IgD-negative memory B cell (primary cell): ENCODE measurements at regions not wholly inside any gene's neighbourhood (a gene's known extent, or its start where the extent isn't known, plus 50 kb on each side); places are given as distances from the start of the nearest gene placed in this dataset.
A peak's percentile ranks its signal among the peaks of the same experiment; 100 is the strongest.
"Not testable (repeated sequence)": the region's sequence is repeated elsewhere in the genome, so short reads cannot be mapped to it uniquely, and the experiment has no call there.

Experiments
- H3K27ac Mint-ChIP-seq, 3 donors: one replicate each; pipeline ENCODE4 v1.8.0; 2020 to 2022; ENCODE audit warnings: mild to moderate bottlenecking in 3 of 3, mixed read lengths in 3 of 3, moderate library complexity in 1 of 3
- H3K27me3 Mint-ChIP-seq: one replicate; pipeline ENCODE4 v1.8.0; 2021; ENCODE audit warnings: mixed read lengths
- H3K36me3 Mint-ChIP-seq: one replicate; pipeline ENCODE4 v1.8.0; 2020; ENCODE audit warnings: mild to moderate bottlenecking, mixed read lengths
- H3K4me1 Mint-ChIP-seq, 3 donors: one replicate each; pipeline ENCODE4 v1.8.0; 2020 to 2022; ENCODE audit warnings: mixed read lengths in 3 of 3, mild to moderate bottlenecking in 1 of 3
- H3K4me3 Mint-ChIP-seq, 4 donors: one replicate each; pipeline ENCODE4 v1.8.0; 2020 to 2022; ENCODE audit warnings: mild to moderate bottlenecking in 4 of 4, mixed read lengths in 4 of 4, moderate library complexity in 3 of 4
- H3K9me3 Mint-ChIP-seq, 3 donors: one replicate each; pipeline ENCODE4 v1.8.0; 2020 to 2021; ENCODE audit warnings: mixed read lengths in 3 of 3, mild to moderate bottlenecking in 1 of 3

DNA sequence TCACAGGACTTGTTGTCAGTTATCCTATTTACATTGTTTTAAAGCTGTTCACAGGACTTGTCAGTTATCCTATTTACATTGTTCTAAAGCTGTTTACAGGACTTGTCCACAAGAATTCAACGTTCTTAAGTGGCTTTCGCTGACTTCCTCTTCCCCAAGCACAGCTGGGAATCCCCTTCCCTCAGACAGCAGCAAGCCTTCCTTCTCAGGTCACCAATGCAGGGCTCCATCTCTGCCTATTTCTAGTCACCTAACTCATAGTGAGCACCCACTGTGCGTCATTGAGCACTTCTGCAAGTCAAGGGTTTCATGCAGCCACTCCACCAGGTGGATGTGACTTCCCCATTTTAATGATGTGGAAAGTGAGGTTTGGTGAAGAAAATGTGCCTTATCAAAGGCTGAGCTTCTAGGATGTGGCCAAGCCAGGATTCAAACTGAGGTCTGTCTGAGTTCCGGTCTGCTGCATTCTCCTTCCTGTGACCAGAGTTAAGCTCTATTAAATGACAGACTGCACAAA is 109.8 kb upstream of the ZNF462 start:
- H3K4me1 Mint-ChIP-seq, result peaks cover 6 to 8% (median 8%) of the 10 kb centered on the region in 3 donors
- H3K9me3 Mint-ChIP-seq, result no peaks in the 10 kb centered on the region
- peak overlapping the region in 1 of 4 donors; percentile 53 for H3K4me3 Mint-ChIP-seq
- no peaks in the 10 kb centered on the region for H3K36me3 Mint-ChIP-seq
- no peaks in the 10 kb centered on the region for H3K27me3 Mint-ChIP-seq
- no peak overlapping the region for H3K27ac Mint-ChIP-seq

DNA sequence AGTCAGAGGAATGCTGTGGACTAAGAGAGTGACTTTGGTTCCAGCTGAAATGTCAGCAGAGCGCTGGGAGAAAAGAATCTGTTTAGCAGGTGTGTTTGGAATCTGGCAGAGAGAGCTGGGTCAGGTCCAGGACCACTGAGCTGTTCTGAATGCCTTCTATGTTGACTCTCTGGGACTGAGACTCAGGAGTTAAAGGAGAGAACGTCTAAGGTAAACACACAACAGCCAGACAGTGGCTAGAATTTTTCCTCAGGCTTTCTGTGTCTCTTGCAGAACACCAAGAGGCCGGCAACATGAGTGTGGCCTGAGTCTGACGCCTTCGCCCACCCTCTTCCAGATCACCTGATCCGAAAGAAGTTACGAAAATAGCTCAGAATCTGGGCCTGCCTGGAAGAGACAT is 107.2 kb upstream of the ZNF462 start:
- Mint-ChIP-seq H3K27me3 (no peaks in the 10 kb centered on the region), H3K36me3 (no peaks in the 10 kb centered on the region), H3K4me3 (no peak overlapping the region), H3K9me3 (no peaks in the 10 kb centered on the region), H3K4me1 (peaks cover 6 to 8% (median 8%) of the 10 kb centered on the region in 3 donors), H3K27ac (no peak overlapping the region)

DNA sequence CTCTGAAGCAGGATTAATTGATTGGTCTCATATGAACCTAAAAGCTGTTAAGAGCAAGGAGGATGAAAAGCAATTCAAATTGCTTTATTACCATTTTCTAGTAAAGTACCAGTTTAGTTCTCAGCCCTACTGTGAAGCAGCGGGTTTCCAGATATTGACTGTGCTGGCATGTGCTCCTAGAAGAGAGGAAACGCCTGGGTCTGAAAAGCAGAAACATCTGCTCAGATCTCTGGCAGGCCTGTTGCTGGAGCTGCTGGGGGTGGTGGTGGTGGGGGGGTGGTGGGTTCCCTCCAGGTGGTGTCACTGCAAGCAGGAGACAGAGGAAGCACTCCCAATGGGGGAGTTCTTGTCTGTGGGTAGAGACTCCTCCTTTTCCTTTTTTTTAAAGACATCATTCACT is 105.5 kb upstream of the ZNF462 start:
- no peak overlapping the region for H3K27ac Mint-ChIP-seq
- peaks cover 6 to 8% (median 8%) of the 10 kb centered on the region in 3 donors for H3K4me1 Mint-ChIP-seq

DNA sequence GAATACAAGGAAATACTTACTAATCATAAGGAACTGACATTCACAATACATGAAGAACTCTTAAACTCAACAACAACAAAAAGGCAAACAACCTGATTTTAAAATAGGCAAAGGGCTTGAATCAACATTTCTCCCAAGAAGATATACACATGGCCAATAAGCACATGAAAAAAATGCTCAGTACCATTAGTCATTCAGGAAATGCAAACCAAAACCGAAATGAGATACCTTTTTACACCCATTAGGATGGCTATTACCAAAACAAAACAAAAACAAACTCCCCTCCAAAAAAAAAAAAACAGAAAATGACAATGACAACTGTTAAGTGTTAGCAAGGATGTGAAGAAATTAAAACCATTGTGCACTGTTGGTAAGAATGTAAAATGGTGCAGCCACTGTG is 104.1 kb upstream of the ZNF462 start:
- H3K36me3 Mint-ChIP-seq, result no peaks in the 10 kb centered on the region
- no peak overlapping the region for H3K4me3 Mint-ChIP-seq
- no peaks in the 10 kb centered on the region for H3K27me3 Mint-ChIP-seq

More for the DNA sequence above, 105.5 kb upstream of the ZNF462 start:
- H3K4me3 Mint-ChIP-seq, result no peak overlapping the region
- H3K9me3 Mint-ChIP-seq, result no peaks in the 10 kb centered on the region
- H3K27me3 Mint-ChIP-seq, result no peaks in the 10 kb centered on the region
- no peaks in the 10 kb centered on the region for H3K36me3 Mint-ChIP-seq

DNA sequence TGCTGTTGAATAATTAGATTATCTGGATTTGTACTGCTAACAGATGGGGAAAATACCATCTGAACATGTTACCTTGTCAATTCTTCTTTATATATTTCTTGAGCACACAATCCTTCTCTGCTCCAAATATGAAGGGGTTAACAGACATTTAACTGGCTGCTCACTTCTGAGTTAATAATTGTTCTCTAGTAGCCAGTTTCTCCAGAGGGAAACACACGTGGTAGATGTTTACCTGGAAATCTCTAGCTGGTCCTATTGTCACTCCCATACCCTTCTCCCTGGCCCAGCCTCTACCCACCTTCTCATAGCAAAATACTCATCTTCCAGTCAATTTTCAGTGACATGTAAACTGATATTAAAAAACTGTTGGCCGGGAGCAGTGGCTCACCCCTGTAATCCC is 101.5 kb upstream of the ZNF462 start:
- H3K27ac Mint-ChIP-seq, result no peak overlapping the region
- no peaks in the 10 kb centered on the region for H3K36me3 Mint-ChIP-seq
- no peaks in the 10 kb centered on the region for H3K4me1 Mint-ChIP-seq
- H3K4me3 Mint-ChIP-seq, result no peak overlapping the region
- peaks cover 0 to 2% (median 0%) of the 10 kb centered on the region in 3 donors for H3K9me3 Mint-ChIP-seq
- no peaks in the 10 kb centered on the region for H3K27me3 Mint-ChIP-seq

More for the DNA sequence above, 104.1 kb upstream of the ZNF462 start:
- Mint-ChIP-seq H3K27ac (no peak overlapping the region), H3K4me1 (peaks cover 0 to under 1% (median 0%) of the 10 kb centered on the region in 3 donors), H3K9me3 (no peaks in the 10 kb centered on the region)

DNA sequence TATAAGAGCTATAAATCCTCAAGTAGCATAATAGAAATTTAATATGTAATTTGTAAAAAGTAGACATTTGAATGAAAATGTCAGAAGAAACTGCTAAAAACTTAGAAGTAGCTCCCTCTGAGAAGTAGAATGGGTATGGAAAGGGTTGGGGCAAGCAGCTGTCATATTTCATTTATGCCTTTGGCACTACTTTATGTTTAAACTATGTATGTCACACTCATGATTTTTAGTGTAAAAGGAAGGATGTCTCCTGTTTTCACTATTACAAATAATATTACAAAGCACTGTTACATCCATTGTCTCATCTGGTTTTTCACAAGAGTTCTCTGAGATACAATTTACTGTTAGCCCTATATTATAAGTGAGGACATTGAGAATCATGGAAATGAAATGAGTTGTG is 96.3 kb upstream of the ZNF462 start:
- H3K9me3 Mint-ChIP-seq, result peaks cover 0 to 2% (median 0%) of the 10 kb centered on the region in 3 donors
- no peaks in the 10 kb centered on the region for H3K4me1 Mint-ChIP-seq
- H3K27ac Mint-ChIP-seq, result no peak overlapping the region
- no peak overlapping the region for H3K4me3 Mint-ChIP-seq
- H3K36me3 Mint-ChIP-seq, result no peaks in the 10 kb centered on the region
- H3K27me3 Mint-ChIP-seq, result no peaks in the 10 kb centered on the region

DNA sequence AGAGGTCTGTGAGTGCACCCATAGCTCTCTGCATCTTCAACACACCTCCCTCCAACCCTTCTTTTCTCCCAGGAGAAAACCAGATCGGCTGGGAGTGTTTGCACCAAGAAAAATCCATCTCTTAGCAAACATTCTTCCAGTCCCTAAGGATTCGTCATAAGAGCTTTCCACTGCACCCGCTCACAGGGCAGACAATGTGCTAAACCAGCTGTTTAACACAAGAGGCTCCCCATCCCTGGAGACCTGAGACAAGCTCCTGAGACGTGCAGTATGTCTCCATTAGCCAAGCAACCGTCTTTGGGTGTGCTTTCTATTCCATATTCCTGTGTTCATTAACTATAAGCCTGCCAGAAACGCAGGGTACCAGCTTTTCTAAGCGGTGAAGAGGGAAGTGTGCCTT is 93.6 kb upstream of the ZNF462 start:
- Mint-ChIP-seq H3K36me3 (no peaks in the 10 kb centered on the region), H3K27ac (no peak overlapping the region), H3K4me3 (no peak overlapping the region), H3K9me3 (peaks cover 0 to 2% (median 0%) of the 10 kb centered on the region in 3 donors), H3K4me1 (no peaks in the 10 kb centered on the region), H3K27me3 (no peaks in the 10 kb centered on the region)

DNA sequence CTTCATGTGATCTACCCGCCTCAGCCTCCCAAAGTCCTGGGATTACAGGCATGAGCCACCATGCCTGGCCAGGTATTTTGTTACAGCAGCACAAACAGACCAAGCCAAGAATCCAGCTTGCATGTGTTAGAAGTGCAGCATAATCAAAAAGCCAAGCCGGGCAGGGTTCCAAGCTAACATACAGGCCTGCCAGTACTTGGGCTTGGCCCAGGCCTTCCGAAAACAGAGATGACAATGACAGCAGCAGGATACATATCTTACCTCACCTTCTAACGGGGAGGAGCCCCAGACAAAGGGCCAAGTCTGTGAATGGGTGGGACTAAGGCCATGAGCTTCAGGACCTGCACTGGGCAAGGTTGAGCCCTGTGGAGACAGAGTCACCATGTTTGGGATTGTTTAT is 91.4 kb upstream of the ZNF462 start:
- no peak overlapping the region for H3K27ac Mint-ChIP-seq
- H3K27me3 Mint-ChIP-seq, result no peaks in the 10 kb centered on the region
- H3K36me3 Mint-ChIP-seq, result no peaks in the 10 kb centered on the region
- H3K4me1 Mint-ChIP-seq, result no peaks in the 10 kb centered on the region
- H3K9me3 Mint-ChIP-seq, result peaks cover 0 to 1% (median under 1%) of the 10 kb centered on the region in 3 donors
- H3K4me3 Mint-ChIP-seq, result no peak overlapping the region

DNA sequence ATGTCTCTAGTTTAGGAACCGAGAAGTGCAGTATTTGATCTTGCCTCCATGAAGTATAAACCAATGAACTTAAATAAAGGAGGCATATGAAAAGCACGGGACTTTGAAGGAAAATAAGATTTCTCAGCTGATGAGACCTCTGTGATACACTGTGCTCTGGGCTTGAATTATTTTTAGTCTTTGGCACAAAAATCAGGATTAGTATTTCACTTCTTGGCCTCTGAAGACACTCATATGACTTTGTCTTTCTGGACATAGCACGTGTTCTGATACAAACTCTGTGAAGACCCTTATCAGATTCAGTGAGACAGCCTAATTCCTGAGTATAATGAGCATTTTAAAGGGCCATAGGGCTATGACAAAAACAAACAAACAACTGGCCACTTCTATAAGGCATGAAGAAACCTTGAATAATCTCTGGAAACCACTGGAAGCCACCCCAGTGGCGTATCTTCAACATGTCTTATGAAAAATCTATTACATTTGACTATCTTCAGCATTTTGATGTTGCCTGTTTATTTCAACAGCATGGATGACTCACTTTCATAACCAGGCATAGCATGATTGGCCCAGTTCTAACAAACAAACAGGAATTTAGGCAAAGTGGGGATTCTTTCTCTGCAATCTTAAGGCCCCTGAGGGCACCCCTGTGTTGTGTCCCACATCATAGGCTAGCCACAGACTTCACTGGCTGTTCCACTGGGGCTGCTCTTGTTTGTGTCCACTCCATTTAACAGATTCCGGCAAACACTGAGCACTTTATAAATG is 90.3 kb upstream of the ZNF462 start:
- Mint-ChIP-seq H3K27me3 (peaks cover 1% of the 10 kb centered on the region), H3K27ac (no peak overlapping the region), H3K4me1 (no peaks in the 10 kb centered on the region), H3K9me3 (peaks cover 0 to 4% (median 3%) of the 10 kb centered on the region in 3 donors), H3K4me3 (no peak overlapping the region), H3K36me3 (no peaks in the 10 kb centered on the region)

DNA sequence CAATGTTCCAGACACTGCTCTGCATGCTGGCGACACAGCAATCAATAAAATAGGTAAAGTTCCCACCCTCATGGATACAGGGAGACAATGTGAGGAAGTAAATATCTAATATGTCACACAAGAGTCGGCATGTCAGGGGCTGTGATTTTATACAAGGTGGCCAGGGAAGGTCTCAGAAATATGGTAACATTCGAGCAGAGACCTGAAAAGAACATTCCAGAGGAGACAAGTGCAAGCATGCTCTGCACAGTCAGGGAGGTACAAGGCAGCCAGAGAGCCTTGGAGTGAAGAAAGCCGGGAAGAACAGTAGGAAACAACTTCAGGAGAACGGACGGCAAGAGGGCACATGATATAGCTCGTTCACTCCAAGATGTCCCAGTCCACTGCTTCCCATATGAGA is 89.2 kb upstream of the ZNF462 start:
- H3K27ac Mint-ChIP-seq, result no peak overlapping the region
- H3K4me3 Mint-ChIP-seq, result peak overlapping the region in 1 of 4 donors; percentile 15
- H3K27me3 Mint-ChIP-seq, result peaks cover 1% of the 10 kb centered on the region
- no peaks in the 10 kb centered on the region for H3K36me3 Mint-ChIP-seq
- no peaks in the 10 kb centered on the region for H3K4me1 Mint-ChIP-seq
- H3K9me3 Mint-ChIP-seq, result peaks cover 0 to 4% (median 3%) of the 10 kb centered on the region in 3 donors

DNA sequence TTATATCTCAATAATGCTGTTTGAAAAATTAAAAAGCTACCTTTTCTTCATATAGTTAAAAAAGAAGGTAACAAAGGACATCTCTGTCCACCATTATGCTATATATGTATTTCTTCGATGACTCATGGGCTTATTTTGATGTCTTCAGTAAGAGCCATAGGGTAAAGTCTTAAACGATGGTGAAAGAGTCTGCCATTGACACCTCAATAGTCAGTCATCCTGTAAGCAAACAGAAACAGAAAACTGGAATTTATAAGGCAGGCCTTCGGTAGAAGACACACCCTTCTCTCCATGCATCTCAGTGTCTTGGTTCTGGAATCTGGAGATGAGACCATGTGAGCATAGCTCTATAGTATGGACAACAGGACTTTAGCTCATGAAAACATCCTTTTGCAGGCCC is 87.0 kb upstream of the ZNF462 start:
- no peak overlapping the region for H3K27ac Mint-ChIP-seq
- H3K36me3 Mint-ChIP-seq, result no peaks in the 10 kb centered on the region
- peaks cover 1% of the 10 kb centered on the region for H3K27me3 Mint-ChIP-seq
- H3K4me1 Mint-ChIP-seq, result no peaks in the 10 kb centered on the region
- no peak overlapping the region for H3K4me3 Mint-ChIP-seq
- peaks cover 0 to 4% (median 3%) of the 10 kb centered on the region in 3 donors for H3K9me3 Mint-ChIP-seq

DNA sequence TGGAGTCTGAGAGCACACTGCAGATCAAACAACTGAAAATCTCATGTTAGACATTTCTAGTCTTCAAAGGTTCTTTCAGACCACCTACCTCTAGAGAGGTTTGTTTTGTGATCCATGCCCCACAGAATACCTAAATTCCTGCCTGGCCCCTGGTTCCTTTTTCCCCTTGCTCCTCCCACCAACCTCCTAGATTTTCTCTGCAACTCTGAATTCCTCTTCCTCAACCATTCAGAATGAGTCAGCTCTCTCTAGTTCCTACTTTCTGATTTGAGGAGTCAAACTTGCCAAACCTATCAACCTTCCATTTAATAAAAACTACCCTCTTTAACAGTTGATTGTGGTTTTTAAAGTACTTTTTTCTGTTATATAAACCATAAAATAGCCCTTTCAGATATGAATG is 83.2 kb upstream of the ZNF462 start:
- Mint-ChIP-seq H3K27ac (no peak overlapping the region), H3K36me3 (no peaks in the 10 kb centered on the region), H3K4me3 (no peak overlapping the region), H3K9me3 (peaks cover 0 to 4% (median 3%) of the 10 kb centered on the region in 3 donors), H3K27me3 (peaks cover 1% of the 10 kb centered on the region), H3K4me1 (no peaks in the 10 kb centered on the region)

DNA sequence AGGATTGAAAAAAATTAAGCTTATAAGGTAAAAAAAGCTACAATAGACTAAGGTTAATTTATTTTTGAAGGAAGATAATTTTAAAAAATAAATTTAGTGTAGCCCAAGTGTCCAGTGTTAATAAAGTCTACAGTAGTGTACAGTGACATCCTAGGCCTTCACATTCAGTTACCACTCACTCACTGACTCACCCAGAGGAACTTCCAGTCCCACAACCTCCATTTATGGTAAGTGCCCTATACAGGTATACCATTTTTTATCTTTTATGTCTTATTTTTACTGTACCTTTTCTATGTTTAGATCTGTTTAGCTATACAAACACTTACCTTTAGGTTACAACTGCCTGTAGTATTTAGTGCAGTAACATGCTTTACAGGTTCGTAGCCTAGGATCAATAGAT is 79.8 kb upstream of the ZNF462 start:
- Mint-ChIP-seq H3K4me1 (no peaks in the 10 kb centered on the region), H3K36me3 (no peaks in the 10 kb centered on the region)

DNA sequence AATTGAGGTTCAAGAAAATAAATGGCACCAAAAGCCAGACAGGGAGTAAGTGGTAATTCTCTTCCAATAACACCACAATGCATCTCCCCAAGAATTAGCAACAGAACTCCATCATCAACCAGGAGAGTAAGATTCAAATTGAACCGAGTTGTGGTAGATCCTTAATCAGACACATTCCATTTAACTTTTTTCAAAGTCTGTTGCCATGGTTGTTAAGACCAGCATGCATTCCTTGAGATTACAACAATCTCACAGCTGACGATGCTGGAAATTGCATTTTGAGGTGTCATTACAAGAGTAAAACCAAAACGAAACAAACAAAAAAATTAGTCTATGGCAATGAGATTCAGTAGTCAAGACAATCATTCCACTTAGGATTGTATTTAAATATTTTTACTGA is 78.9 kb upstream of the ZNF462 start:
- no peaks in the 10 kb centered on the region for H3K4me1 Mint-ChIP-seq
- no peaks in the 10 kb centered on the region for H3K36me3 Mint-ChIP-seq
- H3K27ac Mint-ChIP-seq, result no peak overlapping the region
- H3K9me3 Mint-ChIP-seq, result no peaks in the 10 kb centered on the region
- peaks cover 2% of the 10 kb centered on the region for H3K27me3 Mint-ChIP-seq
- H3K4me3 Mint-ChIP-seq, result no peak overlapping the region

More for the DNA sequence above, 79.8 kb upstream of the ZNF462 start:
- no peaks in the 10 kb centered on the region for H3K9me3 Mint-ChIP-seq
- H3K27ac Mint-ChIP-seq, result no peak overlapping the region
- H3K27me3 Mint-ChIP-seq, result peaks cover 2% of the 10 kb centered on the region
- no peak overlapping the region for H3K4me3 Mint-ChIP-seq

DNA sequence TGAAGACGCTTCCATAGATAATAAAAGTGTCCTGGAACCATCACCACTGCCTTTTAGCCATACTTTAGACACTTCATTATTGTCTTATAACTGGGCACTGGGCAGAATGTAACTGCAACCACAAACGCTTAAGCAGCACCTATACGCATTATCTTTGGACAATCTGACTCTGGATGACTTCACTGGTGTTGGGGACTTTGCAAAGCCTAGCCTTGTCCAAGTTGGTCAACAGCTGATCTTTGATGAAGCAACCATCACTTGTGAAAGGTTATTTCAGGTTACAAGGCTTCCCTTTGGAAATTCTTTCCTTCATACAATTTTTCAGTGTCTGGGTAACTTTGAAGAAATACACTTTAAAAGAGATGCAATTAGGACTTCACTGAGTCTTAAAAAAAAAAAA is 77.8 kb upstream of the ZNF462 start:
- Mint-ChIP-seq H3K9me3 (no peaks in the 10 kb centered on the region), H3K27ac (no peak overlapping the region), H3K27me3 (peaks cover 2% of the 10 kb centered on the region), H3K4me1 (no peaks in the 10 kb centered on the region), H3K4me3 (no peak overlapping the region), H3K36me3 (no peaks in the 10 kb centered on the region)

DNA sequence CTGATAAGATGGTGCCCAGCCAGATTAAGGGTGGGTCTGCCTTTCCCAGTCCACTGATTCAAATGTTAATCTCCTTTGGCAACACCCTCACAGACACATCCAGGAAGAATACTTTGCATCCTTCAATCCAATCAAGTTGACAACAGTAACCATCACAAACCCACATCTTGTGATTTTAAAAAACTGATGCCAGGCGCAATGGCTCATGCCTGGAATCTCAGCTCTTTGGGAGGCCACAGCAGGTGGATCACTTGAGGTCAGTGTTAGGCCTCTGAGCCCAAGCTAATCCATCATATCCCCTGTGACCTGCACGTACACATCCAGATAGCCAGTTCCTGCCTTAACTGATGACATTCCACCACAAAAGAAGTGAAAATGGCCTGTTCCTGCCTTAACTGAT is 74.9 kb upstream of the ZNF462 start:
- not testable (repeated sequence) for H3K4me1 Mint-ChIP-seq, H3K4me3 Mint-ChIP-seq, H3K27me3 Mint-ChIP-seq, H3K9me3 Mint-ChIP-seq, H3K36me3 Mint-ChIP-seq, H3K27ac Mint-ChIP-seq
